GM19455 (cell line): ENCODE measurements at regions not wholly inside any gene's neighbourhood (a gene's known extent, or its start where the extent isn't known, plus 50 kb on each side); places are given as distances from the start of the nearest gene placed in this dataset.
"Not testable (repeated sequence)": the region's sequence is repeated elsewhere in the genome, so short reads cannot be mapped to it uniquely, and the experiment has no call there.

Source experiments
- ATAC-seq: cut with Tn5 transposase; IDR thresholded peaks from one replicate; pipeline ENCODE4 v1.9.1; 2021; ENCODE audit not compliant: unreplicated experiment

DNA sequence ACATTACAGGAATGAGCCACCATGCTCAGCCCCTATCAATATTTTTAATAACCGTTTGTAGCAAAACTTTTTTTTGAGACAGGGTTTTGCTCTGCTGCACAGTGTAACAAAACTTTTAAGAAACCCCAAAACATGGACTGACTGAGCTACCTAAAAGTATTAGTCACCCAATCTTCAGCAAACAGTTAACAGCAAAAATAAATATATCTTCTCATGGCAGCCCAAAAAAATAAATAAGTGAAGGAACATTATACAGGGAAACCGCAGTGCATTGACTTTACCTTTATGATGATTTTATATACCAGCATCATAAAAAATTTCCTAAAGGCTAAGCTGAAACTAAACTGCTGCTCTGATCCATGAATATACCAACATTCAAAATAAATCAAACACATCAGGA is 424.6 kb downstream of the METTL4 start:
- ATAC-seq = no peak

GRCh38 chr18:2147476-2148230 is 423.7 kb downstream of the METTL4 start:
- no peak for ATAC-seq

DNA sequence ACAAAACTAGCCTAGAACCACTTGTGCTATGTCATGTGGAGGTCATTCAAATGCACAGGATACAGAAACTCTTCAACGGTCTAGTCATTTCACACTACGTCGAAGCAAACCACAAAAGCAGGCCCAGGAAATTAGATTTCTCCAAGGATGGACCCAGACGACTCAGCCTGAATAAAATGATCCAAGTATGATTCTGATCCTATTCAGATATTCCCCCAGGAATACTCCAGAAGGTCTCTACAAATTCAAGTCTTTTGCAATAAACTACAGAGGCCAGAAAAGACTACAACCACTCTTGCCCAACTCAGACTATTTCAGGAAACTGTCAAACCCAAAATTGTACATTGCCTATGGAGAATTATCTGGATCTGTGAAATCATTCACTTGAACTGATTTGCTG is 422.5 kb downstream of the METTL4 start:
- no peak for ATAC-seq

GRCh38 chr18:2150566-2150965 is 420.7 kb downstream of the METTL4 start:
- ATAC-seq = no peak

- ATAC-seq = no peak
Observed at GRCh38 chr18:2154278-2154677, 417.0 kb downstream of the METTL4 start.

GRCh38 chr18:2164644-2165550 is 406.4 kb downstream of the METTL4 start:
- ATAC-seq = no peak

DNA sequence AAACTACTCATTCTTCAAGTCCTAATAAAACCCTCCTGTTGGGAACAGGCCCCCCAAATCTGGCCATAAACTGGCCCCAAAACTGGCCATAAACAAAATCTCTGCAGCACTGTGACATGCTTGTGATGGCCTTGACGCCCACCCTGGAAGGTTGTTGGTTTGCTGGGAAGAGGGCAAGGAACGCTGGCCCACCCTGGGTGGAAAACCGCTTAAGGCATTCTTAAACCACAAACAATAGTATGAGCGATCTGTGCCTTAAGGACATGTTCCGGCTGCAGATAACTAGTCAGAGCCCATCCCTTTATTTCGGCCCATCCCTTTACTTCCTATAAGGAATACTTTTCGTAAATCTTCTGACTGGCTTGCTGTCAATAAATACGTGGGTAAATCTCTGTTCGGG is 404.4 kb downstream of the METTL4 start:
- ATAC-seq = not testable (repeated sequence)

DNA sequence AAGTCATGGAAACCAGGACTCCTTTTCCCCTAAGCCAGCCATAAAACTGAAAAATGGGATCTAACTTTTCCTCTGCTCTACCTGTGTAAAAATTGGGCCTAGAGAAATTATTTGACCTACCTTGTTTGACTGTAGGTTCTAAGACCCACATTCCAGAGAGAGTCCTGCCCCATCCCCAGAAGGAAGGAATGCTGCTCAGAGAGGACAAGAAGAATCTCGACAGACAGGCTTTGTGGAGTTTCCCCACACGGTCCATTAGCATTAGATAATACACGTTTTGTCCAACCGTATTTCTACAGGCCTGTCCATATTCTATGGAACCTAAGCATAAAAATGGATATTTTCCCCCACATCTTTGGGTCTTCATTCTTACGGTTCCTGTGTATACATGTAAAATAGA is 403.3 kb downstream of the METTL4 start:
- ATAC-seq = no peak

GRCh38 chr18:2169656-2170055 is 401.6 kb downstream of the METTL4 start:
- ATAC-seq = no peak

- no peak for ATAC-seq
Observed at GRCh38 chr18:2171840-2172625, 399.3 kb downstream of the METTL4 start.

DNA sequence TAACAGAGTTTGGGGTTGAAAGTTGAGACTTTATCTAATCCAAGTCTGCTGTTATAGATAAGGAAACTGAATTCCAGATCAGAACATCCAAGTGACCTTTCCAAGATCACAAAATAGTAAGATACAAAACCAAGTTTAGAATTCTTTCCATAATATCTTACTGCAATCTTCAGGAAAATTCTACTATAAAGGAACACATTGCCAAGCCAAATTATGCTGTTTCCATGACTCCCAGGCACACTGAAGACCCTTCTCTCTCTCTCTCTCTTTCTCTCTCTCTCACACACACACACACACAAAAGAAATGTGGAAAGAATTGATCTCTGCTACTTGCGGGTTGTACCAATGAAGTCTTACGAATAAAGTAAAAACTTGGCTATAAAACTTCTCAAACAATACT is 398.4 kb downstream of the METTL4 start:
- ATAC-seq = no peak

GRCh38 chr18:2173486-2173885 is 397.8 kb downstream of the METTL4 start:
- no peak for ATAC-seq

- ATAC-seq = no peak
Observed at GRCh38 chr18:2178036-2178435, 393.3 kb downstream of the METTL4 start.

DNA sequence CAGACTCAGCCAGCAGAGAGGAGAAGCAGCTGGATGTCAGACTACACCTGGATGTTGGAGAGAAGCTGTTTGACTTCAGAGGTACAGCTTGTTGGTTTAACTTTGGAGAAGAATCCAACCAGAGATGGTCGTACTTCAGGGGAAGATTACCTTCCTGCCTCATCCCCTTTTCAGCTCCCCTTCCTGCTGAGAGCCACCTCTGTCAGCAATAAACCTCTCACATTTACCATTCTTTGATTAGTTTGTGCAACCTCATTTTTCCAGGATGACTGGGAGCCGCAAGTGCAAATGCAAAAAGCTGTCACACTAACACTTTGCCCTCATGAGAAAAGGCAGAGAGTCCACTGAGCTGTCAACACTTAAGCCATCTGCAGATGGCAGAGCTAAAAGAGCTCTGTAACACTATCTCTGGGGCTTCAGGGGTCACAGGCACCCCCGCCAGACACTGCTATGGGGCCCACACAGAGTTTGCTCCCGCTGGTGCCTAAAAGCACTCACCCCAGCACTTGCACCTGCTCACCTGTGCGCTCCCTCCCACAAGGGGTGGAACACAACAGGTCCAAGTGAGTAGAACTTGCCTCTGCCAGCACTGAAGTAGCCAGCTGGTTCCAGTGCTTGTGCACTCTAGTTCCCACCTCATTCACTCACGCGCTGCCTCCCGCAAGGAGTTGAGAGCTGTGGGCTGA is 391.7 kb downstream of the METTL4 start:
- no peak for ATAC-seq

DNA sequence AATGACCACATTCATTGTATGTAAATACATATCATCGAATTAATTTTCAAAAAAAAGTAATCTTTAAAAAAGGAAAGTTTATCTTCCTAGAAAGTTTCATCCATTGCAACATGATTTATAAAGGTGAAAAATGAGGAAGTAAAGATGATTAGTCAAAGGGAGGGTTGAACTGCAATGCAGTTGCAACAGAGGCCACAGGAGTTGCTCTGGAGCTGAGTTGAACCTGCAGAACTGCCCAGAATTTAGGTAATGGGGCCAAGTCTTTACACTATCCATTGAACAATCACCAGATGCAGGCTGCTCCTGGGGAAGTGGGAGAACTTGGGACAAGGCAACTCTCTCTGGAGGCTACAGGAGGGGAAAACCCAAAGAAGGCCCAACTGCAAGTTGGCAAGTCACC is 390.7 kb downstream of the METTL4 start:
- no peak for ATAC-seq

DNA sequence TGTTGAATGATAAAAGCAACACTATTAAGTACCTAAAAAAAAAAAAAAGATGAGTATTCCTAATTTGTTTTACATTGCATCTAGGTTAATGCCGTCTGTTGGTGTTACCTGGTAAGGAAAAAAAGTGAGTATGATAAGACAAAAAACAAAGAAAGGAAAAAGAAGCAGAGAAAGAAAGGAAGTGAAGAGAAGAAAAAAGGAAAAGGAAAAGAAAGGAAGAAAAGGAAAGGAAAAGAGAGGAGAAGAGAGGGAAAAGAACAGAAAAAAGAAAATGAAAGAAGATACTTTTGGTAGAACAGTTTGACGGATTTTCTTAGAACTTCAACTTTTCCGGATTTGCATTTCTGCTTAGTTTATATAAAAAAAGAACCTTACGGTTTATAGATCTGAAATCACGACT is 387.9 kb downstream of the METTL4 start:
- no peak for ATAC-seq

GRCh38 chr18:2186967-2187366 is 384.3 kb downstream of the METTL4 start:
- ATAC-seq = no peak

DNA sequence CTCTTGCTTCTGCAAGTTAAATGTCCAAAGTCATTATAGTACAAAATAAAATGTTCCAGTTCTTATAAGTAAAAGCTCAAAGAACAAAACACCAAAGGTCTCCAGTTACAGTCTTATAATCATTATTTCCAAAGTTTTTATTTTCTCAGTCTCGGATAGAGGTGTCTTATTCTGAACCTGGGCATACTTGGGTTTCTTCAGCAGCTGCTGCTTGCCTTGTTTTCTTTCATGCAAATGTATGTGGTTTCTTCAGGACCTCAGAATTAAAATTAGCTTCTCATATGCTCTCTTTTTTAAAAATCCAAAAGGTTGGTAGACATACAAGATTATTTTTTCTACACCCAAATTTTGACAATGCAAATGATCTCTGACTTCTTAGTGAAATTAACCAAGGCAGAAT is 383.0 kb downstream of the METTL4 start:
- no peak for ATAC-seq

GRCh38 chr18:2191180-2191790 is 380.0 kb downstream of the METTL4 start:
- ATAC-seq = no peak

GRCh38 chr18:2192562-2192961 is 378.7 kb downstream of the METTL4 start:
- no peak for ATAC-seq
